GM12878 (cell line): ENCODE measurements at regions not wholly inside any gene's neighbourhood (a gene's known extent, or its start where the extent isn't known, plus 50 kb on each side); places are given as distances from the start of the nearest gene placed in this dataset.

Experiments
- ATAC-seq: fragments of 200-7000 bp; cut with Tn5 transposase; 3 replicates; pipeline ENCODE4 v1.9.1; 2020; ENCODE audit warnings: mild to moderate bottlenecking, moderate library complexity
- BruUV-seq: library from RNA; stranded (reverse); fragments of 400-500 nt; replicated peaks from 2 replicates; lab custom pipeline; 2021; lab: Mats Ljungman, UMichigan
- CTCF ChIA-PET: fragments of 300-600 bp; sonication (Branson Sonifier 250); formaldehyde crosslinking; extraction: SDS; loops from one replicate; lab custom pipeline; 2021; ENCODE audit warnings: inconsistent platforms; lab: Yijun Ruan, JAX
- POLR2A ChIA-PET: fragments of 350-600 bp; formaldehyde crosslinking; extraction: SDS; loops from one replicate; lab custom pipeline; 2021; ENCODE audit warnings: inconsistent platforms; lab: Charles Lee
- RAD21 ChIA-PET: fragments of 300-600 bp; sonication (Branson Sonifier 250); formaldehyde crosslinking; loops from one replicate; lab custom pipeline; 2023; ENCODE audit warnings: antibody characterized with exemption; ENCODE audit not compliant: unreplicated experiment; lab: Charles Lee
- SMC1A ChIA-PET: fragments of 300-600 bp; sonication (Branson Sonifier 250); formaldehyde crosslinking; loops from one replicate; lab custom pipeline; 2023; ENCODE audit not compliant: unreplicated experiment, uncharacterized antibody; lab: Charles Lee
- DNase-seq: peaks from one replicate; pipeline ENCODE4 v3.0.0-alpha.2; 2011; ENCODE audit warnings: low read depth, low spot score
- FAIRE-seq: peaks from 3 replicates; lab custom pipeline; 2011; peaks lifted over from hg19 to GRCh38; lab: Jason Lieb, UNC
- H2AFZ ChIP-seq: 2 replicates; pipeline ENCODE4 v1.6.0; 2011; ENCODE audit warnings: low read depth, low read length, control low read depth; ENCODE audit not compliant: control insufficient read depth
- H3K27ac ChIP-seq: 2 replicates; pipeline ENCODE4 v1.5.1; 2011; ENCODE audit warnings: control low read depth; ENCODE audit not compliant: control insufficient read depth, insufficient read depth
- H3K27me3 ChIP-seq, 2 experiments: replicated peaks in 1 of 2; 2 replicates each; pipeline versions ENCODE4 v1.6.0 to v1.6.1; 2011; ENCODE audit warnings: low read length in 1 of 2; ENCODE audit not compliant: control insufficient read depth in 2 of 2, insufficient read depth in 2 of 2
- H3K36me3 ChIP-seq, 2 experiments: 2 replicates each; pipeline ENCODE4 v1.5.1; 2011; ENCODE audit warnings: low read length in 1 of 2; ENCODE audit not compliant: control insufficient read depth in 2 of 2, insufficient read depth in 2 of 2
- H3K4me1 ChIP-seq: 2 replicates; pipeline ENCODE4 v1.6.1; 2011; ENCODE audit warnings: mild to moderate bottlenecking, low read length, moderate library complexity, mixed read lengths; ENCODE audit not compliant: control insufficient read depth, insufficient read depth
- H3K4me2 ChIP-seq: 2 replicates; pipeline ENCODE4 v1.6.0; 2011; ENCODE audit warnings: control low read depth; ENCODE audit not compliant: control insufficient read depth, insufficient read depth
- H3K4me3 ChIP-seq: fragments of 200-600 bp; sonication (generic); 2 replicates; pipeline ENCODE4 v1.5.1; 2016
- H3K79me2 ChIP-seq: 2 replicates; pipeline ENCODE4 v1.6.0; 2011; ENCODE audit warnings: low read length; ENCODE audit not compliant: control insufficient read depth, insufficient read depth
- H3K9ac ChIP-seq: 2 replicates; pipeline ENCODE4 v1.8.0; 2011; ENCODE audit warnings: low read length, control low read depth, mixed read lengths; ENCODE audit not compliant: control insufficient read depth, insufficient read depth
- H3K9me3 ChIP-seq: replicated peaks from 3 replicates; pipeline ENCODE4 v1.5.1; 2011; ENCODE audit warnings: mild to moderate bottlenecking, low read length; ENCODE audit not compliant: control insufficient read depth, insufficient read depth
- H4K20me1 ChIP-seq: 2 replicates; pipeline ENCODE4 v1.6.0; 2011; ENCODE audit not compliant: control insufficient read depth, insufficient read depth
- BHLHE40 ChIP-seq, 2 experiments: fragments of 450-650 bp in 1 of 2; IDR thresholded peaks; 2 replicates each; pipeline ENCODE4 v1.6.1; 2011 to 2017; ENCODE audit warnings: low read depth in 2 of 2, borderline replicate concordance in 1 of 2, improper control_type of control experiment in 1 of 2, low read length in 1 of 2, mild to moderate bottlenecking in 1 of 2
- HDAC2 ChIP-seq: fragments of 200-600 bp; sonication (generic); IDR thresholded peaks from 2 replicates; pipeline ENCODE4 v1.6.1; 2017
- IRF4 ChIP-seq: IDR thresholded peaks from 2 replicates; pipeline ENCODE4 v1.6.1; 2011; ENCODE audit warnings: low read depth, low read length
- LARP7 ChIP-seq: fragments of 450-650 bp; IDR thresholded peaks from 2 replicates; pipeline ENCODE4 v1.6.1; 2017; ENCODE audit warnings: mild to moderate bottlenecking
- MTA2 ChIP-seq: fragments of 450-650 bp; IDR thresholded peaks from 2 replicates; pipeline ENCODE4 v1.6.1; 2016; ENCODE audit warnings: low read depth, mild to moderate bottlenecking, moderate library complexity
- MXI1 ChIP-seq: fragments of 150-350 bp; IDR thresholded peaks from 2 replicates; pipeline ENCODE4 v1.6.1; 2011; ENCODE audit warnings: low read depth, mild to moderate bottlenecking, inconsistent platforms, low read length, improper control_type of control experiment
- NFYB ChIP-seq: IDR thresholded peaks from 2 replicates; pipeline ENCODE4 v1.6.1; 2011; ENCODE audit warnings: low read depth, mild to moderate bottlenecking, low read length, improper control_type of control experiment, moderate library complexity; ENCODE audit not compliant: insufficient read depth
- NR2C2 ChIP-seq: IDR thresholded peaks from 2 replicates; pipeline ENCODE4 v1.6.1; 2011; ENCODE audit warnings: borderline replicate concordance, low read depth; ENCODE audit not compliant: control insufficient read depth, insufficient read length
- RBBP5 ChIP-seq: fragments of 200-600 bp; sonication (generic); conservative IDR thresholded peaks from 2 replicates; pipeline ENCODE4 v1.6.1; 2016
- SUZ12 ChIP-seq: fragments of 200-600 bp; sonication (generic); IDR thresholded peaks from one replicate; pipeline ENCODE4 v1.6.1; 2018; ENCODE audit warnings: antibody characterized with exemption, mild to moderate bottlenecking; ENCODE audit not compliant: unreplicated experiment
- USF1 ChIP-seq: IDR thresholded peaks from 2 replicates; pipeline ENCODE4 v1.6.1; 2011; ENCODE audit warnings: borderline replicate concordance, low read depth, mild to moderate bottlenecking, moderate library complexity, mixed read lengths, low read length; ENCODE audit not compliant: insufficient read depth; ENCODE audit errors: extremely low read length
- ZNF687 ChIP-seq: fragments of 450-650 bp; IDR thresholded peaks from 2 replicates; pipeline ENCODE4 v1.6.1; 2017; ENCODE audit warnings: mild to moderate bottlenecking, moderate library complexity
- WGBS: methylation state at CpG from one replicate; pipeline ENCODE4 v1.1.6; 2016; ENCODE audit warnings: low lambda C conversion rate; ENCODE audit not compliant: insufficient replicate concordance, insufficient coverage; ENCODE audit errors: missing lambda C conversion rate; 5-methylcytosine and 5-hydroxymethylcytosine counted together
- in situ Hi-C: fragments of 300-500 bp; cut with MboI; formaldehyde crosslinking; loops from 9 replicates; pipeline ENCODE4 v1.14.3; 2018; ENCODE audit warnings: mixed read lengths
- intact Hi-C: fragments of 100-400 bp; cut with micrococcal nuclease; formaldehyde crosslinking; loops from one replicate; pipeline ENCODE4 v1.14.2; 2022; ENCODE audit not compliant: unreplicated experiment

- POLR2A ChIA-PET, result no interaction called here
- Histone ChIP-seq H2AFZ (no peak overlapping the region), H3K4me2 (no peak overlapping the region), H3K27me3 (no peaks in the 10 kb centered on the region), H3K9me3 (no peaks in the 10 kb centered on the region), H3K79me2 (no peaks in the 10 kb centered on the region)
- in situ Hi-C loops (no loop called here), intact Hi-C loops (no loop called here)
- SMC1A ChIA-PET, result interaction anchor here (0.6 kb wide), 1 partner anchor 56 kb away, joined by 3 read pairs; no protein-coding TSS in a partner anchor
- DNase-seq (no peak), FAIRE-seq (no peak)
- CTCF ChIA-PET, result no interaction called here
- TF ChIP-seq IRF4 (no peak), HDAC2 (no peak), USF1 (no peak), SUZ12 (no peak), LARP7 (no peak), MXI1 (no peak), MTA2 (no peak), ZNF687 (no peak), NR2C2 (no peak), RBBP5 (no peak), BHLHE40 (IDR thresholded peaks at IDR 0.05; ENCODE audit: borderline replicate concordance in 1 of 2, low read depth in 2 of 2, low read length in 1 of 2) (no peak), NFYB (no peak)
- TF ChIP-seq, all 136 proteins: peak for 0
- H3K9ac ChIP-seq, result no peak overlapping the region
- no peaks in the 10 kb centered on the region for H3K4me1 ChIP-seq
- BruUV-seq, result no TSS peak
- 59% methylated on average over 3 of the region's 3 CpGs for WGBS
- RAD21 ChIA-PET, result no interaction called here
- no peak overlapping the region for H3K4me3 ChIP-seq
- no peak overlapping the region for H3K27ac ChIP-seq
- no peaks in the 10 kb centered on the region for H4K20me1 ChIP-seq
- no peaks in the 10 kb centered on the region for H3K36me3 ChIP-seq
- ATAC-seq, result no peak
Observed at GRCh38 chr1:170288155-170288554, 142.4 kb downstream of the NTMT2 start.
